Fibroblast of lung (primary cell): ENCODE measurements at regions not wholly inside any gene's neighbourhood (a gene's known extent, or its start where the extent isn't known, plus 50 kb on each side); places are given as distances from the start of the nearest gene placed in this dataset.

Experiments used
- DNase-seq, 2 donors: peaks; one replicate each; pipeline versions ENCODE4 v3.0.0 to v3.0.0-alpha.2; 2010; ENCODE audit warnings: low read depth in 2 of 2
- H2AFZ ChIP-seq: 2 replicates; pipeline ENCODE4 v1.5.1; 2012; ENCODE audit warnings: low read length, control low read depth, inconsistent platforms
- H3K27ac ChIP-seq: 2 replicates; pipeline ENCODE4 v1.5.1; 2011; ENCODE audit warnings: low read length, control low read depth; ENCODE audit not compliant: insufficient read depth
- H3K27me3 ChIP-seq: 2 replicates; pipeline ENCODE4 v1.5.1; 2011; ENCODE audit warnings: mild to moderate bottlenecking, low read length; ENCODE audit not compliant: control insufficient read depth, insufficient read depth
- H3K36me3 ChIP-seq: 2 replicates; pipeline ENCODE4 v1.5.1; 2011; ENCODE audit warnings: low read length; ENCODE audit not compliant: control insufficient read depth, insufficient read depth
- H3K4me1 ChIP-seq: 2 replicates; pipeline ENCODE4 v1.5.1; 2011; ENCODE audit warnings: low read length; ENCODE audit not compliant: control insufficient read depth, insufficient read depth; ENCODE audit errors: extremely low read depth
- H3K4me2 ChIP-seq: 2 replicates; pipeline ENCODE4 v1.5.1; 2011; ENCODE audit warnings: low read length, control low read depth; ENCODE audit not compliant: insufficient read depth; ENCODE audit errors: extremely low read depth
- H3K4me3 ChIP-seq, 4 experiments: fragments of 200-600 bp in 1 of 4; sonication (generic) in 1 of 4; replicated peaks in 1 of 4; 2 replicates each; pipeline ENCODE4 v1.5.1; 2011 to 2016; ENCODE audit warnings: low read length in 4 of 4, low read depth in 3 of 4, mild to moderate bottlenecking in 3 of 4, control low read depth in 2 of 4, inconsistent platforms in 1 of 4, mixed read lengths in 1 of 4; ENCODE audit not compliant: insufficient read depth in 1 of 4; ENCODE audit errors: control extremely low read depth in 1 of 4
- H3K79me2 ChIP-seq: 2 replicates; pipeline ENCODE4 v1.5.1; 2012; ENCODE audit warnings: mild to moderate bottlenecking, low read length, inconsistent platforms; ENCODE audit not compliant: control insufficient read depth, insufficient read depth
- H3K9ac ChIP-seq: 2 replicates; pipeline ENCODE4 v1.5.1; 2011; ENCODE audit warnings: mild to moderate bottlenecking, low read length, control low read depth; ENCODE audit not compliant: insufficient read depth
- H3K9me3 ChIP-seq: 2 replicates; pipeline ENCODE4 v1.5.1; 2012; ENCODE audit warnings: low read depth, low read length; ENCODE audit not compliant: control insufficient read depth, insufficient read depth
- H4K20me1 ChIP-seq: 2 replicates; pipeline ENCODE4 v1.5.1; 2011; ENCODE audit warnings: low read length; ENCODE audit not compliant: control insufficient read depth, insufficient read depth; ENCODE audit errors: extremely low read depth
- CTCF ChIP-seq, 2 donors: IDR thresholded peaks in 1 of 2; conservative IDR thresholded peaks in 1 of 2; 1 replicate in 1 of 2; 2 replicates in 1 of 2; pipeline ENCODE4 v1.5.1; 2011 to 2012; ENCODE audit warnings: low read length in 2 of 2, control low read depth in 1 of 2, inconsistent platforms in 1 of 2, low read depth in 1 of 2, mild to moderate bottlenecking in 1 of 2
- EZH2 ChIP-seq: IDR thresholded peaks from 2 replicates; pipeline ENCODE4 v1.5.1; 2012; ENCODE audit warnings: low read length, control low read depth, mild to moderate bottlenecking; ENCODE audit errors: missing control alignments

- H3K4me2 ChIP-seq: no peak overlapping the region
- no peak overlapping the region for H3K4me3 ChIP-seq
- no peaks in the 10 kb centered on the region for H3K4me1 ChIP-seq
- no peaks in the 10 kb centered on the region for H3K79me2 ChIP-seq
- no peak overlapping the region for H2AFZ ChIP-seq
- no peak overlapping the region for H3K27ac ChIP-seq
- H3K9me3 ChIP-seq: no peaks in the 10 kb centered on the region
- H3K36me3 ChIP-seq: no peaks in the 10 kb centered on the region
- no peaks in the 10 kb centered on the region for H4K20me1 ChIP-seq
- H3K9ac ChIP-seq: no peak overlapping the region
- no peak for DNase-seq
- no peaks in the 10 kb centered on the region for H3K27me3 ChIP-seq
- TF ChIP-seq EZH2: no peak
Measured at GRCh38 chr6:8758412-8758811, 323.1 kb upstream of the SLC35B3 start.

- Histone ChIP-seq H2AFZ (no peak overlapping the region), H3K4me1 (no peaks in the 10 kb centered on the region), H3K36me3 (no peaks in the 10 kb centered on the region), H3K9me3 (no peaks in the 10 kb centered on the region), H3K4me2 (no peak overlapping the region), H3K27ac (no peak overlapping the region), H3K4me3 (no peak overlapping the region), H3K27me3 (no peaks in the 10 kb centered on the region), H3K79me2 (no peaks in the 10 kb centered on the region), H4K20me1 (no peaks in the 10 kb centered on the region), H3K9ac (no peak overlapping the region)
- no peak for DNase-seq
- no peak for TF ChIP-seq CTCF (conservative IDR thresholded peaks at IDR 0.05 in 1 of 2, IDR thresholded peaks at IDR 0.05 in 1 of 2; ENCODE audit: low read depth in 1 of 2, low read length in 2 of 2)
- TF ChIP-seq EZH2: no peak
Measured at GRCh38 chr6:8750627-8751026, 315.3 kb upstream of the SLC35B3 start.

GRCh38 chr6:8749465-8749864, 314.1 kb upstream of the SLC35B3 start:
- DNase-seq: no peak
- H3K4me3 ChIP-seq: no peak overlapping the region
- no peaks in the 10 kb centered on the region for H4K20me1 ChIP-seq
- H2AFZ ChIP-seq: no peak overlapping the region
- no peak overlapping the region for H3K4me2 ChIP-seq
- H3K27me3 ChIP-seq: no peaks in the 10 kb centered on the region
- no peak overlapping the region for H3K9ac ChIP-seq
- H3K4me1 ChIP-seq: no peaks in the 10 kb centered on the region
- TF ChIP-seq CTCF (conservative IDR thresholded peaks at IDR 0.05 in 1 of 2, IDR thresholded peaks at IDR 0.05 in 1 of 2; ENCODE audit: low read depth in 1 of 2, low read length in 2 of 2) (no peak), EZH2 (no peak)
- no peak overlapping the region for H3K27ac ChIP-seq
- no peaks in the 10 kb centered on the region for H3K79me2 ChIP-seq
- no peaks in the 10 kb centered on the region for H3K9me3 ChIP-seq
- H3K36me3 ChIP-seq: no peaks in the 10 kb centered on the region
